Right lobe of liver (tissue), 6 donors: ENCODE measurements at regions not wholly inside any gene's neighbourhood (a gene's known extent, or its start where the extent isn't known, plus 50 kb on each side); places are given as distances from the start of the nearest gene placed in this dataset.

Experiments
- ATAC-seq, 4 donors: fragments of 200-7000 bp; cut with Tn5 transposase; one replicate each; pipeline ENCODE4 v1.9.1; 2020; ENCODE audit warnings: mild to moderate bottlenecking in 4 of 4, moderate library complexity in 4 of 4
- DNase-seq, 3 donors: peaks; one replicate each; pipeline ENCODE4 v3.0.0-alpha.2; 2020
- H3K27ac ChIP-seq, 3 donors: fragments of 200-600 bp; one replicate each; pipeline ENCODE4 v1.8.0; 2022
- H3K27me3 ChIP-seq, 2 donors: fragments of 200-600 bp; one replicate each; pipeline ENCODE4 v1.8.0; 2022
- H3K36me3 ChIP-seq, 4 donors: fragments of 200-600 bp; sonication (generic) in 1 of 4; one replicate each; pipeline versions ENCODE4 v1.5.1 to v1.8.0; 2017 to 2022; ENCODE audit warnings: control low read depth in 1 of 4
- H3K4me1 ChIP-seq, 4 donors: fragments of 200-600 bp; sonication (generic) in 1 of 4; one replicate each; pipeline versions ENCODE4 v1.5.1 to v1.8.0; 2017 to 2022; ENCODE audit warnings: control low read depth in 1 of 4
- H3K4me3 ChIP-seq, 3 donors: fragments of 200-600 bp; one replicate each; pipeline ENCODE4 v1.8.0; 2022
- H3K9me3 ChIP-seq, 4 donors: fragments of 200-600 bp; sonication (generic) in 1 of 4; one replicate each; pipeline versions ENCODE4 v1.5.1 to v1.8.0; 2017 to 2022; ENCODE audit warnings: control low read depth in 1 of 4
- CTCF ChIP-seq, 4 donors: fragments of 200-600 bp in 3 of 4; fragments of 450-650 bp in 1 of 4; IDR thresholded peaks; one replicate each; pipeline versions ENCODE4 v1.5.1 to v1.8.0; 2016 to 2022; ENCODE audit warnings: antibody characterized with exemption in 4 of 4, mild to moderate bottlenecking in 2 of 4
- POLR2A ChIP-seq: fragments of 450-650 bp; IDR thresholded peaks from one replicate; pipeline ENCODE4 v1.6.1; 2017; ENCODE audit warnings: antibody characterized with exemption, mild to moderate bottlenecking
- WGBS: methylation state at CpG from one replicate; pipeline ENCODE4 v1.1.6; 2018; ENCODE audit warnings: low coverage, low lambda C conversion rate; ENCODE audit not compliant: insufficient coverage; ENCODE audit errors: missing lambda C conversion rate; 5-methylcytosine and 5-hydroxymethylcytosine counted together
- intact Hi-C, 2 donors: fragments of 100-400 bp; cut with DNase I; formaldehyde crosslinking; loops; one replicate each; pipeline versions ENCODE4 v1.11.2 to v1.14.1; 2022
- donor health status: DM: no; HTN: yes; CAD: no.
- donor health status: DM: no; HTN: no; CAD: no.
- donor health status: DM: no; HTN: no; CAD: no.
- donor health status: DM: no; HTN: yes; CAD: no.
- donor health status: DM: no; HTN: yes; CAD: no.

GRCh38 chr14:42629553-42629952 lies 1022.9 kb downstream of the LRFN5 start:
- H3K4me1 ChIP-seq: no peaks in the 10 kb centered on the region
- H3K27me3 ChIP-seq: no peaks in the 10 kb centered on the region
- intact Hi-C loops: no loop called here

GRCh38 chr14:42628602-42629001 lies 1021.9 kb downstream of the LRFN5 start:
- ATAC-seq (no peak), DNase-seq (no peak)
- H3K27me3 ChIP-seq: no peaks in the 10 kb centered on the region
- no peak overlapping the region for H3K4me3 ChIP-seq
- no peak overlapping the region for H3K27ac ChIP-seq
- H3K9me3 ChIP-seq: no peaks in the 10 kb centered on the region
- WGBS: 67% methylated on average over 1 of the region's 1 CpG
- no peaks in the 10 kb centered on the region for H3K4me1 ChIP-seq
- TF ChIP-seq CTCF (IDR thresholded peaks at IDR 0.05) (no peak), POLR2A (no peak)
- no peaks in the 10 kb centered on the region for H3K36me3 ChIP-seq
- intact Hi-C loops: no loop called here

More at GRCh38 chr14:42629553-42629952, 1022.9 kb downstream of the LRFN5 start:
- TF ChIP-seq CTCF (IDR thresholded peaks at IDR 0.05) (no peak), POLR2A (no peak)
- no peaks in the 10 kb centered on the region for H3K9me3 ChIP-seq
- DNase-seq (no peak), ATAC-seq (no peak)
- H3K4me3 ChIP-seq: no peak overlapping the region
- H3K27ac ChIP-seq: no peak overlapping the region
- no peaks in the 10 kb centered on the region for H3K36me3 ChIP-seq
- WGBS: 83% methylated on average over 1 of the region's 1 CpG

- TF ChIP-seq POLR2A (no peak), CTCF (IDR thresholded peaks at IDR 0.05) (no peak)
- intact Hi-C loops: no loop called here
- no peak for ATAC-seq
These were observed 1020.3 kb downstream of the LRFN5 start for GRCh38 chr14:42626986-42627385.

GRCh38 chr14:42624980-42625761 lies 1018.5 kb downstream of the LRFN5 start:
- WGBS: 6% methylated on average over 1 of the region's 1 CpG
- no peaks in the 10 kb centered on the region for H3K27me3 ChIP-seq
- H3K27ac ChIP-seq: no peak overlapping the region
- no peak overlapping the region for H3K4me3 ChIP-seq
- intact Hi-C loops: no loop called here
- H3K36me3 ChIP-seq: no peaks in the 10 kb centered on the region
- no peak for DNase-seq
- peak; percentile 45 to 91 (median 79) for ATAC-seq
- no peaks in the 10 kb centered on the region for H3K4me1 ChIP-seq
- TF ChIP-seq CTCF (IDR thresholded peaks at IDR 0.05): no peak
- no peaks in the 10 kb centered on the region for H3K9me3 ChIP-seq

More at GRCh38 chr14:42626986-42627385, 1020.3 kb downstream of the LRFN5 start:
- Histone ChIP-seq H3K27ac (no peak overlapping the region), H3K4me1 (no peaks in the 10 kb centered on the region), H3K27me3 (no peaks in the 10 kb centered on the region), H3K36me3 (no peaks in the 10 kb centered on the region), H3K9me3 (no peaks in the 10 kb centered on the region), H3K4me3 (no peak overlapping the region)
- no peak for DNase-seq
